ENCODE measurements at regions not wholly inside any gene's neighbourhood (a gene's known extent, or its start where the extent isn't known, plus 50 kb on each side); places are given as distances from the start of the nearest gene placed in this dataset.

GRCh38 chr2:199572571-199572970, 114.8 kb upstream of the SATB2 start:
- Histone ChIP-seq H2BK120ac (ENCODE audit: low read depth, low read length, poor library complexity, severe bottlenecking) (no peak overlapping the region), H3K23ac (ENCODE audit: insufficient read length, low read depth, low read length) (no peak overlapping the region), H4K91ac (ENCODE audit: insufficient read length, low read depth, low read length) (no peak overlapping the region), H3K4me2 (ENCODE audit: insufficient read depth, insufficient read length, low read length) (no peak overlapping the region), H2BK5ac (ENCODE audit: insufficient read length, low read length) (no peak overlapping the region), H4K20me1 (ENCODE audit: control insufficient read depth, insufficient read depth, insufficient read length) (no peaks in the 10 kb centered on the region), H3K18ac (ENCODE audit: insufficient read length, low read depth, low read length) (no peak overlapping the region), H2BK15ac (ENCODE audit: low read depth, low read length) (no peak overlapping the region), H3K9me3 (ENCODE audit: control insufficient read depth, low read depth, low read length) (no peaks in the 10 kb centered on the region), H4K8ac (replicated peaks; ENCODE audit: insufficient read length, low read depth, low read length) (no peak overlapping the region), H2AFZ (ENCODE audit: low read length) (no peak overlapping the region), H3K79me1 (ENCODE audit: insufficient read depth, low read depth, low read length, poor library complexity, severe bottlenecking) (no peaks in the 10 kb centered on the region), H3K27me3 (ENCODE audit: insufficient read depth, low read length) (no peaks in the 10 kb centered on the region), H3K14ac (ENCODE audit: insufficient read depth, low read length) (no peak overlapping the region), H3T11ph (ENCODE audit: low read length) (no peak overlapping the region), H3K56ac (ENCODE audit: insufficient read length, low read depth, low read length) (no peak overlapping the region), H3K4me1 (ENCODE audit: insufficient read depth, low read length) (no peaks in the 10 kb centered on the region; the same call in 1 of the 2 replicates), H3K9ac (ENCODE audit: extremely low read depth, insufficient read length, low read length) (no peak overlapping the region), H2BK12ac (ENCODE audit: insufficient read length, low read depth, low read length) (no peak overlapping the region), H3K4ac (ENCODE audit: low read depth, low read length) (no peak overlapping the region), H2AK5ac (ENCODE audit: insufficient read length, low read length) (no peak overlapping the region), H2BK20ac (ENCODE audit: low read depth, low read length, poor library complexity, severe bottlenecking) (no peak overlapping the region), H4K5ac (ENCODE audit: insufficient read length, low read depth, low read length) (no peak overlapping the region), H3K79me2 (ENCODE audit: insufficient read depth, low read length) (no peaks in the 10 kb centered on the region), H3K23me2 (ENCODE audit: insufficient read length, low read depth, low read length, poor library complexity, severe bottlenecking) (no peaks in the 10 kb centered on the region), H3K27ac (ENCODE audit: insufficient read length, low read depth, low read length) (no peak overlapping the region)
- Mint-ChIP-seq H3K27ac (no peak overlapping the region), H3K27me3 (ENCODE audit: low read depth) (no peaks in the 10 kb centered on the region), H3K4me3 (no peak overlapping the region), H3K9me3 (no peaks in the 10 kb centered on the region), H3K36me3 (ENCODE audit: insufficient read depth in 1 of 3, low read depth in 3 of 3) (no peaks in the 10 kb centered on the region), H3K4me1 (peaks cover 19 to 29% of the 10 kb centered on the region in 2 experiments)
- WGBS (ENCODE audit: extremely low coverage, insufficient read length, low lambda C conversion rate): no CpG with 5 or more reads among the region's 1 CpG
- TF ChIP-seq, protein P1, sequence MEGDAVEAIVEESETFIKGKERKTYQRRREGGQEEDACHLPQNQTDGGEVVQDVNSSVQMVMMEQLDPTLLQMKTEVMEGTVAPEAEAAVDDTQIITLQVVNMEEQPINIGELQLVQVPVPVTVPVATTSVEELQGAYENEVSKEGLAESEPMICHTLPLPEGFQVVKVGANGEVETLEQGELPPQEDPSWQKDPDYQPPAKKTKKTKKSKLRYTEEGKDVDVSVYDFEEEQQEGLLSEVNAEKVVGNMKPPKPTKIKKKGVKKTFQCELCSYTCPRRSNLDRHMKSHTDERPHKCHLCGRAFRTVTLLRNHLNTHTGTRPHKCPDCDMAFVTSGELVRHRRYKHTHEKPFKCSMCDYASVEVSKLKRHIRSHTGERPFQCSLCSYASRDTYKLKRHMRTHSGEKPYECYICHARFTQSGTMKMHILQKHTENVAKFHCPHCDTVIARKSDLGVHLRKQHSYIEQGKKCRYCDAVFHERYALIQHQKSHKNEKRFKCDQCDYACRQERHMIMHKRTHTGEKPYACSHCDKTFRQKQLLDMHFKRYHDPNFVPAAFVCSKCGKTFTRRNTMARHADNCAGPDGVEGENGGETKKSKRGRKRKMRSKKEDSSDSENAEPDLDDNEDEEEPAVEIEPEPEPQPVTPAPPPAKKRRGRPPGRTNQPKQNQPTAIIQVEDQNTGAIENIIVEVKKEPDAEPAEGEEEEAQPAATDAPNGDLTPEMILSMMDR (conservative IDR thresholded peaks at IDR 0.05): no peak
- DNase-seq: no peak

All from H9 (cell line).